GM12874 (cell line): ENCODE measurements at regions not wholly inside any gene's neighbourhood (a gene's known extent, or its start where the extent isn't known, plus 50 kb on each side); places are given as distances from the start of the nearest gene placed in this dataset.

Experiments used
- TF ChIP-seq, protein P1 (sequence below): IDR thresholded peaks from 2 replicates; pipeline ENCODE4 v1.5.1; 2011; ENCODE audit warnings: low read depth, mild to moderate bottlenecking, control low read depth, low read length, moderate library complexity; ENCODE audit not compliant: insufficient read depth

DNA sequence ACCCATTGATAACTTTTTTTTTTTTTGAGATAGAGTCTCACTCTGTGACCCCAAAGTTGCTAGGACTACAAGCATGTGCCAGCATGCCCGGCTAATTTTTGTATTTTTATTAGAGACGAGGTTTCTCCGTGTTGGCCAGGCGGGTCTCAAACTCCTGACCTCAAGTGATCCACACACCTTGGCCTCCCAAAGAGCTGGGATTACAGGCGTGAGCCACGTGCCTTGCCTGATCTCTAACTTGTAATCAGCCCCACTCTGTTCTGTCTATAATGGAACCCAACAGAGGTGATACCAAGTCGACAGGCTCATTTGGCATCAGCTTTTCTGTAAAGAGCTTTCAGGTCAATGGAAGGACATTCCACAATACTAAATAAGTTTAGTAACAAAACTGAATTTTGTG is 99.4 kb downstream of the HFE start:
- TF ChIP-seq, protein P1, sequence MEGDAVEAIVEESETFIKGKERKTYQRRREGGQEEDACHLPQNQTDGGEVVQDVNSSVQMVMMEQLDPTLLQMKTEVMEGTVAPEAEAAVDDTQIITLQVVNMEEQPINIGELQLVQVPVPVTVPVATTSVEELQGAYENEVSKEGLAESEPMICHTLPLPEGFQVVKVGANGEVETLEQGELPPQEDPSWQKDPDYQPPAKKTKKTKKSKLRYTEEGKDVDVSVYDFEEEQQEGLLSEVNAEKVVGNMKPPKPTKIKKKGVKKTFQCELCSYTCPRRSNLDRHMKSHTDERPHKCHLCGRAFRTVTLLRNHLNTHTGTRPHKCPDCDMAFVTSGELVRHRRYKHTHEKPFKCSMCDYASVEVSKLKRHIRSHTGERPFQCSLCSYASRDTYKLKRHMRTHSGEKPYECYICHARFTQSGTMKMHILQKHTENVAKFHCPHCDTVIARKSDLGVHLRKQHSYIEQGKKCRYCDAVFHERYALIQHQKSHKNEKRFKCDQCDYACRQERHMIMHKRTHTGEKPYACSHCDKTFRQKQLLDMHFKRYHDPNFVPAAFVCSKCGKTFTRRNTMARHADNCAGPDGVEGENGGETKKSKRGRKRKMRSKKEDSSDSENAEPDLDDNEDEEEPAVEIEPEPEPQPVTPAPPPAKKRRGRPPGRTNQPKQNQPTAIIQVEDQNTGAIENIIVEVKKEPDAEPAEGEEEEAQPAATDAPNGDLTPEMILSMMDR: no peak

DNA sequence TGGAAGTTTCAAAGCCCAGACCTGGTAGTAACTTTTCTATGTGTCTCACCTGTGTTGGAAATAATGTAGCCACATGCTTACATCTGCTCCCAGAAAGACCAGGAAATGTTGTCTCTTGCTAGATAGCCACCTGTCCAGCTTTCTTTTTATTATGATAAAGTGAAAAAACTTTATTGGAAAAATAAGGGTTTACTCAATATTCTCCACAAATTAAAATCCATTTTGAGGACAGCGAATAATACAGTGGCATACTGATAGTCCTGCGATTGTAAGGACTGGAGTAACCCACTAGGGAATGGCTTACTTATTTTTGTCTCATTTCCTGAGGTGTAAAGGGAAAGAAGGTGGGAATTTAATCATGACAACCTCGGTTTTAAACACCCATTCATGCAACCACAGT is 100.1 kb downstream of the HFE start:
- TF ChIP-seq, protein P1: no peak

DNA sequence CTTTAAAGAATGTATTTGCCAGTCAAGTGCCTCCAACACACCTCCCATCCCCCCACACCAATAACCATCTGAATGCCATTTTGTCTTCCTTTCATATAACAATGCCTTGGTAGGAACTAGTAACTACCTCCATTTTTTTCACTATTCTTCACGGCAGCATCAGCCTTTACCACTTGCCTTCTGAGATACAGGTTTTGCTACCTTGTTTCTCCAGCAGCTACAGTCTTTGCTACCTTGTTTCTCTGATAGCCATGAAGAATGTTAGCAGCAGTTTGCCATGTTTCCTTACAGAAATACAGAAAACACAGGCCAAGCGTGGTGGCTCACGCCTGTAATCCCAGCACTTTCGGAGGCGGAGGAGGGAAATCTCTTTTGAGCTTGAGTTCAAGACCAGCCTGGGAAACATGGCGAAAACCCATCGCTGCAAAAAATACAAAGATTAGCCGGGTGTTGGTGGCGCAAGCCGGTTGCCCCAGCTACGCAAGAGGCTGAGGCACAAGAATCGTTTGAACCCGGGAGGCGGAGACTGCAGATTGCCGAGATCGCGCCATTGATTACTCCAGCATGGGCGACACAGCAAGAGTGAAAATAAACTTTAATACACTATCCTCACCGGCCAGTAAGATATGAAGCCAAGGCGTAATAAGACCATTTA is 100.9 kb downstream of the HFE start:
- TF ChIP-seq, protein P1: no peak

DNA sequence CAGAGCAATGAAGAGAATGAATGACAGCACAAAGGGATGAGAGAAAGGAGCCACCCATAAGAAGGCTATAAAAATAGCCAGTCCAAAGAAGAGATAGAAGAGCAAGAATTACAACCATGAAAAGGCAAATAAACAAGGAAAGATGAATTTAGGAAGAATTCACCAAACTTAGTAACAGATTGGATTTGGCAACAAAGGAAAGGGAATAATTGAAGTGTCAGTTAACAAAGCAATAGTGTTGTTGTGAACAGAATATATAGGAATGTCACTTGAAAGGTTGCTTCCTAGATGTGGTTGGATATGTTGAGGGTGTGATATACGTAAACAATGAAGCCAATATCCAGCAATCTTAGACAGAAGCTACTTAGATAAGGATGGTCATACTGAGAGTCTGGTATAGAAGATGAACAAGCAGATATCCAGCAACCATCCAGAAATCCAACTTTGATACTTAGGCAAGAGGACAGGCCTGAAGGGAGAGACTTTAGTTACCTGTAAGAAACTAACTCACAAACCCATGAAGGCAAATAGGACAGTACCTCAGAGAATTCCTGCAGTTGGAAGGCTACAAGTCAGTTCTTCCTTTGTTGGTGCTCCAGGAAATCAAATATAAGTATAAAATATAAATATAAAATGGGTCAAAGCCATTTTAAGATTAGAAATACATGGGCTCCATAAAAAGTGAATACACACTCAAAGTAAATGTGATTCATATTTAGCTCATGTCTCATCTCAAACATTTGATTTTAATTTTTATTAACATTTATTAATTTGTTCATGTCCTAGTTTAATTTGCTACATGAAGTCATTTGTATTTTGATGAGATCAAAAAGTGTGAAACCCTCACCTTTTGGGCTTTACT is 106.5 kb downstream of the HFE start:
- TF ChIP-seq, protein P1: no peak

DNA sequence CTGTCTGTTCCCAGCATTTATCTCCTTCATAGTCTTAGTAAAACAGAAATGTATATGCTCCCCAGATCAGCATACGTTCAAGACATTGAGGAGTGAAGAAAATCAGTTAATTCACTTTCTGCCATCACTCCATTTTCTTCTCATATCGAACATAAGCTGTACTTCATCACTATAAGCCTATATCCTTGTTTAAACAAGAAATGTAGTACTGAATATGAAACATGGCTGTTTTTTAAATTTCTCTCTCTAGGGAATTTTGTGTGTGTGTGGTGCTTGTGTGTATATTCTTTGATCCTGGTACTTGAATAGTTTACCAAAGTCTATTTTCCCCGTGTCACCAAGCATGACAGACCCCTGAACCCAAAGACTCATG is 107.1 kb downstream of the HFE start:
- TF ChIP-seq, protein P1: no peak

DNA sequence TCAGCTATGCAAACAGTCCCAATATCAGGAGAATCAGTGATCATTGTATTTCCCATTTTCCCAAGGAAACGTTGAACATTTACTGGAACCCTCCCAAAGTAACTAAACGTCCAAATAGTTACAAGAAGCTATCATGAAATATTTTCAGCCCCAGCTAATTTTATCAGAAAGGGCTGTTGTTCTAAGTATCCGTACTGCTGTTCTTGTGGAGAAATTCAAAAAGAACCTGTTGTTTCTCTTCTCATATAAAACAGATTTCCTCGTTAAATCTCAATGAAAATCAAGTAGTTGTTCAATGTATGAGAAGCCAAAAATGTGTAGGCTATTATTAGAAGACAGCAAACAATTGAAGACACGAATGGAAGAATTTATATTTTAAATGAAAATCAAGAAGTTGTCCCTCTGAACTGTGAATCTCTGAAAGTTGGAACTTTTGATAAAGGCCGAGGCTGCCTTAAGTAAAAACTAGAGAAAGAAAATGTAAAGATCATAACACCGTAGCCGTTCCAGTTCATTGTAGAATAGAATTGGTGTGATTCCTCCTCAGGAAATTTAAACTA is 107.7 kb downstream of the HFE start:
- TF ChIP-seq, protein P1: no peak

DNA sequence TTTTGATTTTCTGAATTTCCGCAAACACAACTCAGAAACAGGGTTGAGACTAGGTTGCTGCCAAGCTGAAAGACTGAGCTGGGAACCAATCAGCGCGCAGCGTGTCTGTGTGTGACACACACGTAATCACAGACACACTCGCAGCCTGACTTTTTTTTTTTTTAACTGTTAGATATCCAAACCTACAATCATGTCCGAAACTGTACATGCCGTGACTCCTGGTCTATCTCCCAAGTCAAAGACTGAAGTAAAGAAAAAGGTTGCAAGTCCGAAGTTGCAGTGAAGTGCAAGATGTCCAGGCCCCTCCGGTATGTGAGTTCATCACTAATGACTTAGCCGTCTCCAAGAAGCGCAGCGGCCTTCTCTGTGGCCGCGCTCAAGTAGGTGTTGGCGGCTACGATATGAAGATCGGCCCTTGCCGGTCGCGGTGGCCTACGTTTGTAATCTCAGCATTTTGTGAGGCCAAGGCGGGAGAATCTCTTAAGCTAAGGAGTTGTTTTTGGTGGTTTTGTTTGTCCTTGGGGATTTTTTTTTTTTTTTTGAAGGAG is 108.2 kb downstream of the HFE start:
- TF ChIP-seq, protein P1: no peak
